ENCODE measurements at regions not wholly inside any gene's neighbourhood (a gene's known extent, or its start where the extent isn't known, plus 50 kb on each side); places are given as distances from the start of the nearest gene placed in this dataset.

DNA sequence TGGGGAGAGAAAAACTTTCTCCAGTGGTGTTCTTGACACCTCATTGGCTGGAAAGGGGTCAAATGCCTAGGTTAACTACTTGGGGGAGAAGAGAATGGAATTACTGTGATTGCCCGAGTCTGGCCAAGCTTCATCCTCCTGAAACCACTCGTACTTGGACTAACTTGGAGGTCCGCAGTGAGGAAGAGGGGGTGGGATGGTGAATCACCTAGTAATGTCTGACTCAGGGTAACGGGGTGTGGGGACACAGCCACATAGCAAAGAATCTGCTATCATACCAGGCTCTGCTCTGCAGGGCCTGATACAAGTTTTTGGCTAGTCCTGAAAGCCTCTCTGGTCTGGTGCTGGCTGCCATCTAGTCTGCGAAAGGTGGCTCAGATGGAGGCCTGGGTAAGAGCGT is 190.9 kb downstream of the RPS24 start:
- Histone ChIP-seq H3F3A (ENCODE audit: low read length, unreplicated experiment) (no peaks in the 10 kb centered on the region), H4K20me1 (ENCODE audit: low read length) (no peaks in the 10 kb centered on the region), H3K27me3 (ENCODE audit: low read length) (peaks cover 81% of the 10 kb centered on the region), H2AFZ (ENCODE audit: low read length) (no peak overlapping the region), H3K4me2 (ENCODE audit: low read length) (no peak overlapping the region), H3K4me1 (ENCODE audit: insufficient read depth, low read length) (no peaks in the 10 kb centered on the region), H3K9me2 (replicated peaks; ENCODE audit: low read length) (0 out of 2 replicates have a peak, but pooled peaks cover 3% of the 10 kb centered on the region), H3K36me3 (ENCODE audit: low read depth, low read length) (no peaks in the 10 kb centered on the region), H3K4me3 (ENCODE audit: low read length) (no peak overlapping the region), H3K9ac (ENCODE audit: low read length) (no peak overlapping the region), H3K9me3 (ENCODE audit: low read length) (no peaks in the 10 kb centered on the region), H3K27ac (ENCODE audit: low read length) (no peak overlapping the region), H3K79me2 (ENCODE audit: low read length) (no peaks in the 10 kb centered on the region)
- BruUV-seq (replicated peaks): no TSS peak
- CTCF ChIA-PET: no interaction called here
- DNase-seq (no peak), ATAC-seq (no peak)
- POLR2A ChIA-PET (ENCODE audit: unreplicated experiment): interaction anchor here (0.5 kb wide), 1 partner anchor 86 kb away, joined by 3 read pairs; no protein-coding TSS in a partner anchor
- intact Hi-C loops (cut with micrococcal nuclease): no loop called here
- TF ChIP-seq EZH2phosphoT487 (IDR thresholded peaks at IDR 0.05; ENCODE audit: borderline replicate concordance, low read length) (no peak), EZH2 (IDR thresholded peaks at IDR 0.05; ENCODE audit: low read length, unreplicated experiment) (no peak)
- TF ChIP-seq, protein P1, sequence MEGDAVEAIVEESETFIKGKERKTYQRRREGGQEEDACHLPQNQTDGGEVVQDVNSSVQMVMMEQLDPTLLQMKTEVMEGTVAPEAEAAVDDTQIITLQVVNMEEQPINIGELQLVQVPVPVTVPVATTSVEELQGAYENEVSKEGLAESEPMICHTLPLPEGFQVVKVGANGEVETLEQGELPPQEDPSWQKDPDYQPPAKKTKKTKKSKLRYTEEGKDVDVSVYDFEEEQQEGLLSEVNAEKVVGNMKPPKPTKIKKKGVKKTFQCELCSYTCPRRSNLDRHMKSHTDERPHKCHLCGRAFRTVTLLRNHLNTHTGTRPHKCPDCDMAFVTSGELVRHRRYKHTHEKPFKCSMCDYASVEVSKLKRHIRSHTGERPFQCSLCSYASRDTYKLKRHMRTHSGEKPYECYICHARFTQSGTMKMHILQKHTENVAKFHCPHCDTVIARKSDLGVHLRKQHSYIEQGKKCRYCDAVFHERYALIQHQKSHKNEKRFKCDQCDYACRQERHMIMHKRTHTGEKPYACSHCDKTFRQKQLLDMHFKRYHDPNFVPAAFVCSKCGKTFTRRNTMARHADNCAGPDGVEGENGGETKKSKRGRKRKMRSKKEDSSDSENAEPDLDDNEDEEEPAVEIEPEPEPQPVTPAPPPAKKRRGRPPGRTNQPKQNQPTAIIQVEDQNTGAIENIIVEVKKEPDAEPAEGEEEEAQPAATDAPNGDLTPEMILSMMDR (conservative IDR thresholded peaks at IDR 0.05; ENCODE audit: low read depth, low read length): no peak

DNA sequence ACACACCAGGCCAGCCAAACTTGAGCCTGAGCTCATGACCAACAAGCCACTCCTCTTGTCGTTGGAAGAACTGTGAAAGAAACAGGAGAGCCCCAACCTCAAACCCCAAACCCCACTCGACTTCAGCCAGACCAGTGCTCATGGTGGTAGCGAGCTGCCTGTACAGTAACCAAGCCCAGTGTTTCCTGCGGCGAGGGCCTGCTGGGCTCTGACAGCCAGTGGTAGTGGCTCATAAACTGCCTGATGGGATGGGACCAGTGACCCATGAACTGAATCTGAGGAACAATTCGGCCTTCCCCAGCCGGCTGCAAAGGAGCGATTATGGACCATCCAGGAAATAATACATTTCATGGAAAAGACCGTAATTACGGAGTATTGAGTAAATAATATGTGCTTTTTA is 191.9 kb downstream of the RPS24 start:
- no peaks in the 10 kb centered on the region for H3K36me3 ChIP-seq (ENCODE audit: low read depth, low read length)
- intact Hi-C loops (cut with micrococcal nuclease): no loop called here
- DNase-seq: no peak
- no TSS peak for BruUV-seq (replicated peaks)
- H3K9ac ChIP-seq (ENCODE audit: low read length): no peak overlapping the region
- CTCF ChIA-PET: no interaction called here
- H3K79me2 ChIP-seq (ENCODE audit: low read length): no peaks in the 10 kb centered on the region
- POLR2A ChIA-PET (ENCODE audit: unreplicated experiment): no interaction called here
- H3K9me2 ChIP-seq (replicated peaks; ENCODE audit: low read length): 0 out of 2 replicates have a peak, but pooled peaks cover 3% of the 10 kb centered on the region
- no peaks in the 10 kb centered on the region for H4K20me1 ChIP-seq (ENCODE audit: low read length)
- H3K27ac ChIP-seq (ENCODE audit: low read length): no peak overlapping the region
- no peaks in the 10 kb centered on the region for H3F3A ChIP-seq (ENCODE audit: low read length, unreplicated experiment)
- TF ChIP-seq, protein P1 (conservative IDR thresholded peaks at IDR 0.05; ENCODE audit: low read depth, low read length): no peak
- TF ChIP-seq EZH2 (IDR thresholded peaks at IDR 0.05; ENCODE audit: low read length, unreplicated experiment) (no peak), EZH2phosphoT487 (IDR thresholded peaks at IDR 0.05; ENCODE audit: borderline replicate concordance, low read length) (no peak)
- no peak for ATAC-seq
- H3K4me1 ChIP-seq (ENCODE audit: insufficient read depth, low read length): no peaks in the 10 kb centered on the region
- H3K4me2 ChIP-seq (ENCODE audit: low read length): no peak overlapping the region
- no peak overlapping the region for H3K4me3 ChIP-seq (ENCODE audit: low read length)
- peaks cover 84% of the 10 kb centered on the region for H3K27me3 ChIP-seq (ENCODE audit: low read length)
- no peaks in the 10 kb centered on the region for H3K9me3 ChIP-seq (ENCODE audit: low read length)
- H2AFZ ChIP-seq (ENCODE audit: low read length): no peak overlapping the region

DNA sequence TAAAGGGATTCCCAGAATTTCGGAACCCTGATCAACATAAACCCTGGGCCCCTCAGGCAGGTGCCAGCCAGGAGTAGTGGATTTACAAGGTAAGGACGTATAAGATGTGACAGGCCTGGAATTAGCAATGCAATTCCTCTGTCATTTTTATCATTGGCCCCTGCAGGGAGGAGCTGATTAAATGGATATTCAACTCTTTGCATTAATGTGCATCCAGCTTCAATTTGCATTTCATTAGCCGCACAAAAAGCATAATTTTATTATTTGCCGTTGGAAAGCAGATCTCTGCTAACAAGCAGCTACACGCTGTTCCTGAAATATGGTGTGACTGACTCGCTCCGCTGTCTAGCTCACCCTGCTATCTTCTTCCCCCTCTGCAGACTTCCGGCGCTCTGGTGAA is 195.8 kb downstream of the RPS24 start:
- no peak overlapping the region for H3K27ac ChIP-seq (ENCODE audit: low read length)
- no peaks in the 10 kb centered on the region for H4K20me1 ChIP-seq (ENCODE audit: low read length)
- ChIA-PET POLR2A (ENCODE audit: unreplicated experiment) (no interaction called here), CTCF (no interaction called here)
- no peak for DNase-seq
- intact Hi-C loops (cut with micrococcal nuclease): no loop called here
- no peaks in the 10 kb centered on the region for H3F3A ChIP-seq (ENCODE audit: low read length, unreplicated experiment)
- ATAC-seq: no peak
- 0 out of 2 replicates have a peak, but pooled peaks cover 3% of the 10 kb centered on the region for H3K9me2 ChIP-seq (replicated peaks; ENCODE audit: low read length)
- no peaks in the 10 kb centered on the region for H3K4me1 ChIP-seq (ENCODE audit: insufficient read depth, low read length)
- no peak overlapping the region for H3K4me3 ChIP-seq (ENCODE audit: low read length)
- H3K9me3 ChIP-seq (ENCODE audit: low read length): no peaks in the 10 kb centered on the region
- BruUV-seq (replicated peaks): no TSS peak
- no peak overlapping the region for H3K9ac ChIP-seq (ENCODE audit: low read length)
- H2AFZ ChIP-seq (ENCODE audit: low read length): no peak overlapping the region
- H3K4me2 ChIP-seq (ENCODE audit: low read length): no peak overlapping the region
- no peak for TF ChIP-seq EZH2phosphoT487 (IDR thresholded peaks at IDR 0.05; ENCODE audit: borderline replicate concordance, low read length)
- TF ChIP-seq EZH2 (IDR thresholded peaks at IDR 0.05; ENCODE audit: low read length, unreplicated experiment): no peak
- TF ChIP-seq, protein P1 (conservative IDR thresholded peaks at IDR 0.05; ENCODE audit: low read depth, low read length): no peak
- H3K27me3 ChIP-seq (ENCODE audit: low read length): peaks cover 77% of the 10 kb centered on the region
- no peaks in the 10 kb centered on the region for H3K79me2 ChIP-seq (ENCODE audit: low read length)
- H3K36me3 ChIP-seq (ENCODE audit: low read depth, low read length): no peaks in the 10 kb centered on the region

Data from PC-3 (cell line).